Central memory CD8-positive, alpha-beta T cell (primary cell): ENCODE measurements at regions not wholly inside any gene's neighbourhood (a gene's known extent, or its start where the extent isn't known, plus 50 kb on each side); places are given as distances from the start of the nearest gene placed in this dataset.

Experiments
- ATAC-seq: fragments of 150-1000 bp; cut with Tn5 transposase; replicated peaks from 2 replicates; pipeline ENCODE4 v1.10.0; 2022; ENCODE audit warnings: mild to moderate bottlenecking, moderate FRiP score, moderate number of reproducible peaks; ENCODE audit not compliant: poor library complexity, severe bottlenecking; ENCODE audit errors: extremely low read depth
- DNase-seq, 2 donors: peaks; one replicate each; pipeline ENCODE4 v3.0.0; 2021; ENCODE audit warnings: low spot score in 2 of 2
- H3K27ac Mint-ChIP-seq: one replicate; pipeline ENCODE4 v1.8.0; 2022; ENCODE audit warnings: low read depth, mild to moderate bottlenecking, moderate library complexity, mixed read lengths
- H3K27me3 Mint-ChIP-seq: one replicate; pipeline ENCODE4 v1.8.0; 2022; ENCODE audit warnings: mixed read lengths
- H3K36me3 Mint-ChIP-seq: one replicate; pipeline ENCODE4 v1.8.0; 2022; ENCODE audit warnings: mild to moderate bottlenecking, moderate library complexity, mixed read lengths; ENCODE audit not compliant: insufficient read depth
- H3K4me1 Mint-ChIP-seq: one replicate; pipeline ENCODE4 v1.8.0; 2022; ENCODE audit warnings: mixed read lengths
- H3K4me3 Mint-ChIP-seq: one replicate; pipeline ENCODE4 v1.8.0; 2022; ENCODE audit warnings: mild to moderate bottlenecking, moderate library complexity, mixed read lengths
- H3K9me3 Mint-ChIP-seq: one replicate; pipeline ENCODE4 v1.8.0; 2022; ENCODE audit warnings: mixed read lengths

DNA sequence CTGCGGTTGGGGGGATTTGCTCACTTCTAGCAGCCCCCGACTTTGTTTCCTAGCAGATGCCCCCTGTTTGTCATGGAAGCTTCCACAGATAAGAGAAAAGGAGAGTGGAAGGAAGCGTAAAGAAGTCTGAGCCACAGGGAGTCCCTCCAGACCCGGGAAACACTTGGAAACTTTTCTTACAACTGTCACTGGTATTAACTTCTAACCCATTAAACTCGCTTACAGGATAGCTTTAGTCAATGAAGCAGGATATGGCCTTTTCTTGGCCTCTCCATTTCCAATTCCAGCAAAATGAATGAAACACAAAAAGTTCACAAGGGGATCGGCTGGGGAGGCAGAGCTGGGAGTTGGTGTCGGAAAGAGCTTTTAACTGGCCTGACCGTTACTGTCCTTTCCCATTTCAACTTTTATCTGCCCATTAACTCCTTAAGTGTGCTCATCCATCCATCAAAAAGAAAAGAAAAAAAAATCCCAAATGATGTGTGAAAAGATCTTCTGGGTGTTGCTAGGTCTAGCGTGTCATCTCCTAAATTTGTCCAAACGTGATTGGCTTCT is 231.9 kb upstream of the ARGLU1 start:
- no peak for ATAC-seq
- Mint-ChIP-seq H3K36me3 (peaks cover 2% of the 10 kb centered on the region), H3K4me1 (no peaks in the 10 kb centered on the region), H3K27ac (no peak overlapping the region), H3K9me3 (no peaks in the 10 kb centered on the region), H3K27me3 (no peaks in the 10 kb centered on the region), H3K4me3 (no peak overlapping the region)
- no peak for DNase-seq

- Mint-ChIP-seq H3K9me3 (no peaks in the 10 kb centered on the region), H3K36me3 (peaks cover 2% of the 10 kb centered on the region), H3K27me3 (no peaks in the 10 kb centered on the region), H3K27ac (peak overlapping the region; percentile 63), H3K4me1 (no peaks in the 10 kb centered on the region), H3K4me3 (no peak overlapping the region)
- ATAC-seq (no peak), DNase-seq (no peak)
Measured at GRCh38 chr13:106797081-106797640, 229.2 kb upstream of the ARGLU1 start.

DNA sequence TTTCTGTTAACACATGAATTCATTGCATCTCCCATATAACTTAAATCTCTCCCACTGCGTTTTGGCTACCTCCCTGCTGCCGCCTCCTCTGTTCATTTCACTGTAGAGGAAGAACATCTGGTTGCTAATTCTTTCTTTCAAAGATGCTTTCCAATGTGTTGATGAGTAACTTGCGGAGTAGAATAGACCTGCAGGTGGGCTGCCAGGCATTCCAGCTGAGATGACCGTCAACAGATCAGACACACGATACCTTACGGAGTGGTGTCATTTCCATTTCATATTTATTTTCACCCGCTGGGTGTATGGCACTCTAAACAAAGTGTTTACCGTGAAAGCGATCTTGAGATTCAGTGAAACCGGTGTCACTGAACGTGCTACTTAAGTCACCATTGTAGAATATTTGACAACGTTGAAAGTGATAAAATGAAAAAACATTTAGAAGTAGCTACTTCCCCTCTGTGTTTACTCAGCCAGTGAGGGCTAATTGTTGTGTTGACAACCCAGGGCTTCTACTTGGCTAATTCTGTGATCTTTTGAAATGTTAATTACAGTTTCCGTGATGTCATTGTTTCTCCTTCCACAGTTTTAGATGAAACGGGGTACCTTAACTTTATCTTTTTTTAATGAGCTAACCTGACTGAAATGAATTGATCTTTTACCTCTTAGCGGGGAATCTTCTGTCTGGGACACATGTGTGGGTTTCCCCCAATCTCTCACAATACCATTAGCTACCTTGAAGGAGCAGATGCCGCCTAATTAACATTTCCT is 228.5 kb upstream of the ARGLU1 start:
- no peaks in the 10 kb centered on the region for H3K9me3 Mint-ChIP-seq
- H3K4me1 Mint-ChIP-seq = no peaks in the 10 kb centered on the region
- H3K36me3 Mint-ChIP-seq = peaks cover 2% of the 10 kb centered on the region
- H3K27me3 Mint-ChIP-seq = no peaks in the 10 kb centered on the region
- peak overlapping the region; percentile 63 for H3K27ac Mint-ChIP-seq
- peak overlapping the region; percentile 17 for H3K4me3 Mint-ChIP-seq
- ATAC-seq (no peak), DNase-seq (no peak)

GRCh38 chr13:106795847-106796246 is 227.9 kb upstream of the ARGLU1 start:
- H3K4me3 Mint-ChIP-seq = peak overlapping the region; percentile 17
- H3K27me3 Mint-ChIP-seq = no peaks in the 10 kb centered on the region
- H3K36me3 Mint-ChIP-seq = peaks cover 2% of the 10 kb centered on the region
- DNase-seq (no peak), ATAC-seq (no peak)
- no peak overlapping the region for H3K27ac Mint-ChIP-seq
- H3K4me1 Mint-ChIP-seq = no peaks in the 10 kb centered on the region
- no peaks in the 10 kb centered on the region for H3K9me3 Mint-ChIP-seq

DNA sequence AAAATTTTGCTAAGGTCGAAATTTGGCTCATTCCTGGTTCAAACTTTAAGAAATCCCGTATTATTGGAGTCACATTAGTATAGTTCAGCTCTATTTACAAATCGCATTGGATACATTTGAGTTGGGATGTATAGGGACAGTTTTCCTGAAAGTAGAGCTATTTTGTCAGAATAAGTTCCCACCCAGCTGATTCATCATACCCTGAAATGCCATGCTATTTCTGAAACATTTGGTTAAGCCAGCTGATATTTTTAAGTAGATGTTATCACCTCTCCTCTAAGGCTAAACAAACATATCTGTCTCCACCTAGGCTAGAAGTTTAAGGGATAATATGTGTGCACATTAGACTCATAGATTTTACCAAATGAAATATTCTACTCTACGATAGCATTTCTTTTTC is 226.2 kb upstream of the ARGLU1 start:
- Mint-ChIP-seq H3K36me3 (peaks cover 2% of the 10 kb centered on the region), H3K4me1 (no peaks in the 10 kb centered on the region), H3K9me3 (no peaks in the 10 kb centered on the region), H3K4me3 (no peak overlapping the region), H3K27ac (no peak overlapping the region), H3K27me3 (no peaks in the 10 kb centered on the region)
- no peak for DNase-seq
- ATAC-seq = no peak

DNA sequence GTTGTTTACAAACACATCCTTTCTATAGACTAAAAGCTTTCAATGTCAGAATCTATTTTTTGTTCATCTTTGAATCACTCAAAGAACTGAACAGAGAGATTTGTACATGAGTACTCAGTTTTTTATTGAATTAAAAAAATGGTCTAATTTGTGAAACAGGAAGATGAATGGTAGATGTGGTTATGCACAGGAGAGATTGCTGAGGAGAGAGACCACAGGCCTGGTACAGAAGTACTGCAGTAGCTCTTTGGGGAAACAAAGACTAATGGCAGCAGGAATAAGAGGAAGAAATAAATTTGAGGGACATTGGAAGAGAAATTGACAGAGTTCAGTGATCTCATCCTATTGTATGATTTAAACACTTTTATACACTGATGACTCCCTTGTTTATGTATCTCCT is 222.0 kb upstream of the ARGLU1 start:
- Mint-ChIP-seq H3K27me3 (no peaks in the 10 kb centered on the region), H3K9me3 (no peaks in the 10 kb centered on the region), H3K4me1 (no peaks in the 10 kb centered on the region), H3K27ac (no peak overlapping the region), H3K36me3 (no peaks in the 10 kb centered on the region), H3K4me3 (no peak overlapping the region)
- ATAC-seq (no peak), DNase-seq (no peak)

GRCh38 chr13:106786006-106786563 is 218.1 kb upstream of the ARGLU1 start:
- ATAC-seq = no peak
- no peaks in the 10 kb centered on the region for H3K9me3 Mint-ChIP-seq

GRCh38 chr13:106774621-106775020 is 206.7 kb upstream of the ARGLU1 start:
- Mint-ChIP-seq H3K9me3 (peaks cover 18% of the 10 kb centered on the region), H3K36me3 (no peaks in the 10 kb centered on the region), H3K4me1 (no peaks in the 10 kb centered on the region), H3K4me3 (no peak overlapping the region), H3K27ac (no peak overlapping the region), H3K27me3 (no peaks in the 10 kb centered on the region)
- no peak for ATAC-seq
- DNase-seq = no peak

More at GRCh38 chr13:106786006-106786563, 218.1 kb upstream of the ARGLU1 start:
- no peak for DNase-seq
- H3K36me3 Mint-ChIP-seq = no peaks in the 10 kb centered on the region
- H3K27me3 Mint-ChIP-seq = no peaks in the 10 kb centered on the region
- no peak overlapping the region for H3K27ac Mint-ChIP-seq
- no peaks in the 10 kb centered on the region for H3K4me1 Mint-ChIP-seq
- H3K4me3 Mint-ChIP-seq = no peak overlapping the region

DNA sequence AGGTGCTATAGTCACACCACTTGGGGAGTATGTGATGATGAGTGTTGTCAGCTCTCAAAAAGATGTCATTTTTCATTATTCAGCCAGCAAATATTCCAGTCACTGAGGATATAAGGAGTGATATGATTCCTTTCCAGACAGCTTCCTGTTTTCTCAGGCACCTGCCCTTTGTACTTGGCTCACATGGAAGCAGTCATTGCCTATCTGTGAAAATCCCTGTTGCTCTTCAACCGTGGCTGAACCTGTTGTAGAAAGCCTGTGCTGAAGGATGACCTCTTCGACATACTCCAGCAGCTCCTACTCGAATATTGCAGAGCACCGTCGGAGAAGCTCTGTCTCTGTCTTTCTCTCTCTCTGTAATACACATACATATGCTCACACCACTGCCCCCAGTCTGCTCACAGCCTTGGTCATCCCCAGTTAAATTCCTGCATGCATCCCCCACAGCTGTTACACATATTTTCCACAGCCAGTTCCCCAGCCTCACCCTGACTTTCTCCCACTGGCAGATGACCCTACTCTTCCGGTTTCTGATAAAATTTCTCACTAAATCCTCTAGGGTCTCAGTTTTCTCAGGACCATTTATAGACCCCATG is 204.2 kb upstream of the ARGLU1 start:
- no peak for ATAC-seq
- no peaks in the 10 kb centered on the region for H3K27me3 Mint-ChIP-seq

DNA sequence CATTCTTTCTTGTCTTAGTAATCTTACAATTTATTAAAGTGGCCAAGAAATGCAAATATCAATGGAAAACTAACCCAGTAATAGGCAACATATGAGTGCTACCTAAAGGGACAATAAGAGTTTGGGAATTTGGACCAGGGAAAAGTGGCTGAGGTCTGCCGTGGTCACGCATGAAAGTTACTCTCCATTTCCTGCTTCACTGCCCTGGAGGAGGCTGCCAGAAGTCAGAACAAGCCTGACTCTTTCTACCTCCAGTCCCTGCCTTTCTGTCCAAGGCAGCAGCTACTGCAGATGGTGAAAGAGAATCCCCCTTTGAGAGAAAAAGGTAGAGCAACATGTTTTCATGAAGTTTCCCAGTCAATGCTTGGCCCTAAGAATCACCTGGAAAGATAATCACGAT is 201.1 kb upstream of the ARGLU1 start:
- Mint-ChIP-seq H3K4me3 (no peak overlapping the region), H3K36me3 (no peaks in the 10 kb centered on the region), H3K9me3 (peaks cover 12% of the 10 kb centered on the region), H3K27ac (no peak overlapping the region), H3K4me1 (no peaks in the 10 kb centered on the region), H3K27me3 (no peaks in the 10 kb centered on the region)
- DNase-seq (no peak), ATAC-seq (no peak)

More for the DNA sequence above, 204.2 kb upstream of the ARGLU1 start:
- H3K9me3 Mint-ChIP-seq = peaks cover 24% of the 10 kb centered on the region
- H3K4me3 Mint-ChIP-seq = no peak overlapping the region
- DNase-seq = no peak
- H3K27ac Mint-ChIP-seq = no peak overlapping the region
- H3K36me3 Mint-ChIP-seq = no peaks in the 10 kb centered on the region
- H3K4me1 Mint-ChIP-seq = no peaks in the 10 kb centered on the region

GRCh38 chr13:106762708-106763107 is 194.8 kb upstream of the ARGLU1 start:
- Mint-ChIP-seq H3K27me3 (no peaks in the 10 kb centered on the region), H3K4me1 (no peaks in the 10 kb centered on the region), H3K36me3 (no peaks in the 10 kb centered on the region), H3K4me3 (no peak overlapping the region), H3K27ac (no peak overlapping the region), H3K9me3 (peaks cover 6% of the 10 kb centered on the region)
- no peak for ATAC-seq
- DNase-seq = no peak

DNA sequence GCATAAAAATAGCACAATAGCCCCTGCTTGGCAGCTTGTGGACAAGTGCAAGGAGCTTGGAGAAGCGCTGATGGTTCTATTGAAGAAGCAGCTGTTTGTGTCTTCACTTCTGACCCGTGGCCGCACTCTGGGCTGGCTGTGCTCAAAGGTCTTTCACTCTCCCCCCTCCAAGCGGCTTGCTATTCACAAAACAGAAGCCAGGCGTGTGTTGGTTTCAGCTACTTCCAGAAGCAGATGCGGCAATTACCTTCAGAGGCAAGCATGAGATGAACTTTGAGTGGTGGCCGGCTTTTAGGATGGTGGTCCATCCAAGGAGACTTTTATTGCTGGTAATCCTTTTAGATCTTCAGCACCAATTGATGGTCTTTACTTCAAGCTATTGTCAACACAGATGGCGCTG is 188.5 kb upstream of the ARGLU1 start:
- Mint-ChIP-seq H3K36me3 (no peaks in the 10 kb centered on the region), H3K4me1 (no peaks in the 10 kb centered on the region), H3K27me3 (no peaks in the 10 kb centered on the region), H3K9me3 (no peaks in the 10 kb centered on the region), H3K4me3 (no peak overlapping the region), H3K27ac (no peak overlapping the region)
- no peak for ATAC-seq
- DNase-seq = no peak
